ENCODE measurements at regions not wholly inside any gene's neighbourhood (a gene's known extent, or its start where the extent isn't known, plus 50 kb on each side); places are given as distances from the start of the nearest gene placed in this dataset.

- TF ChIP-seq EZH2phosphoT487 (IDR thresholded peaks at IDR 0.05; ENCODE audit: unreplicated experiment) (no peak), CREB1 (CRISPR knock-in tag; IDR thresholded peaks at IDR 0.05; ENCODE audit: low read depth) (no peak), EZH2 (IDR thresholded peaks at IDR 0.05; ENCODE audit: low read depth, unreplicated experiment) (no peak), CTCF (conservative IDR thresholded peaks at IDR 0.05; ENCODE audit: low read depth in 2 of 2) (no peak), ZNF114 (CRISPR knock-in tag; IDR thresholded peaks at IDR 0.05) (no peak)
Measured at GRCh38 chr1:38463074-38463473, 396.5 kb downstream of the RRAGC start (continued).

- Histone ChIP-seq H3K4me3 (no peak overlapping the region), H3F3A (replicated peaks; ENCODE audit: low read depth) (no peaks in the 10 kb centered on the region), H4K20me1 (replicated peaks; ENCODE audit: insufficient read depth) (no peaks in the 10 kb centered on the region), H3K36me3 (ENCODE audit: insufficient read depth) (no peaks in the 10 kb centered on the region), H3K27ac (ENCODE audit: low read depth) (no peak overlapping the region), H3K9me2 (ENCODE audit: insufficient read depth) (peaks cover 9% of the 10 kb centered on the region; the same call in 1 of the 2 replicates), H3K27me3 (ENCODE audit: insufficient read depth) (no peaks in the 10 kb centered on the region), H2AFZ (no peak overlapping the region), H3K4me1 (ENCODE audit: insufficient read depth) (peaks cover 10% of the 10 kb centered on the region), H3K4me2 (no peak overlapping the region), H3K79me2 (replicated peaks; ENCODE audit: insufficient read depth) (no peaks in the 10 kb centered on the region)
- Mint-ChIP-seq H3K9me3 (peaks cover 4% of the 10 kb centered on the region; the same call in 2 of the 3 replicates), H3K36me3 (ENCODE audit: low read depth) (peaks cover 22% of the 10 kb centered on the region; the same call in 2 of the 3 replicates), H3K27me3 (ENCODE audit: insufficient read depth, low read depth, poor library complexity) (peaks cover 10% of the 10 kb centered on the region), H3K27ac (no peak overlapping the region), H3K4me1 (peaks cover 20% of the 10 kb centered on the region), H3K4me3 (no peak overlapping the region)
- ATAC-seq: no peak
- DNase-seq (ENCODE audit: low spot score): no peak
- TF ChIP-seq EZH2 (IDR thresholded peaks at IDR 0.05; ENCODE audit: low read depth, unreplicated experiment) (no peak), JUNB (IDR thresholded peaks at IDR 0.05; ENCODE audit: unreplicated experiment) (no peak), REST (IDR thresholded peaks at IDR 0.05; ENCODE audit: unreplicated experiment) (no peak), CTCF (conservative IDR thresholded peaks at IDR 0.05; ENCODE audit: low read depth in 2 of 2) (no peak), EZH2phosphoT487 (IDR thresholded peaks at IDR 0.05; ENCODE audit: unreplicated experiment) (no peak), CREB1 (CRISPR knock-in tag; IDR thresholded peaks at IDR 0.05; ENCODE audit: low read depth) (no peak), ZNF114 (CRISPR knock-in tag; IDR thresholded peaks at IDR 0.05) (no peak), ZNF462 (CRISPR knock-in tag; IDR thresholded peaks at IDR 0.05) (no peak), ETS1 (IDR thresholded peaks at IDR 0.05) (no peak)
Measured at GRCh38 chr1:38456531-38456876, 403.1 kb downstream of the RRAGC start.

Measured in GM23338 (cell line).